ENCODE measurements at regions not wholly inside any gene's neighbourhood (a gene's known extent, or its start where the extent isn't known, plus 50 kb on each side); places are given as distances from the start of the nearest gene placed in this dataset.
A peak's percentile ranks its signal among the peaks of the same experiment; 100 is the strongest.

- no peak for DNase-seq (ENCODE audit: low read depth in 2 of 2)
These were observed 926.6 kb upstream of the TMEM132C start for GRCh38 chr12:127340381-127340780.

GRCh38 chr12:127342861-127343260, 924.1 kb upstream of the TMEM132C start:
- DNase-seq (ENCODE audit: low read depth in 2 of 2): no peak

- no peak for DNase-seq (ENCODE audit: low read depth in 2 of 2)
These were observed 923.0 kb upstream of the TMEM132C start for GRCh38 chr12:127343940-127344339.

GRCh38 chr12:127351481-127352010, 915.4 kb upstream of the TMEM132C start:
- no peak for DNase-seq (ENCODE audit: low read depth in 2 of 2)

- no peak for DNase-seq (ENCODE audit: low read depth in 2 of 2)
These were observed 911.7 kb upstream of the TMEM132C start for GRCh38 chr12:127355061-127355841.

- no peak for DNase-seq (ENCODE audit: low read depth in 2 of 2)
These were observed 908.1 kb upstream of the TMEM132C start for GRCh38 chr12:127358888-127359287.

GRCh38 chr12:127360580-127360979, 906.4 kb upstream of the TMEM132C start:
- DNase-seq (ENCODE audit: low read depth in 2 of 2): no peak

GRCh38 chr12:127362121-127362520, 904.8 kb upstream of the TMEM132C start:
- no peak for DNase-seq (ENCODE audit: low read depth in 2 of 2)

- no peak for DNase-seq (ENCODE audit: low read depth in 2 of 2)
These were observed 903.6 kb upstream of the TMEM132C start for GRCh38 chr12:127363392-127363791.

- no peak for DNase-seq (ENCODE audit: low read depth in 2 of 2)
These were observed 893.4 kb upstream of the TMEM132C start for GRCh38 chr12:127373559-127373958.

- no peak for DNase-seq (ENCODE audit: low read depth in 2 of 2)
These were observed 892.5 kb upstream of the TMEM132C start for GRCh38 chr12:127374447-127374846.

GRCh38 chr12:127381043-127381668, 885.8 kb upstream of the TMEM132C start:
- DNase-seq (ENCODE audit: low read depth in 2 of 2): peak in 1 of 2 donors; percentile 27

GRCh38 chr12:127381681-127382080, 885.3 kb upstream of the TMEM132C start:
- DNase-seq (ENCODE audit: low read depth in 2 of 2): no peak

- DNase-seq (ENCODE audit: low read depth in 2 of 2): no peak
These were observed 883.7 kb upstream of the TMEM132C start for GRCh38 chr12:127383281-127383680.

- DNase-seq (ENCODE audit: low read depth in 2 of 2): no peak
These were observed 880.2 kb upstream of the TMEM132C start for GRCh38 chr12:127386723-127387122.

- no peak for DNase-seq (ENCODE audit: low read depth in 2 of 2)
These were observed 878.0 kb upstream of the TMEM132C start for GRCh38 chr12:127388985-127389384.

GRCh38 chr12:127389923-127390322, 877.0 kb upstream of the TMEM132C start:
- DNase-seq (ENCODE audit: low read depth in 2 of 2): no peak

- DNase-seq (ENCODE audit: low read depth in 2 of 2): no peak
These were observed 873.5 kb upstream of the TMEM132C start for GRCh38 chr12:127393465-127393864.

GRCh38 chr12:127393896-127394295, 873.1 kb upstream of the TMEM132C start:
- DNase-seq (ENCODE audit: low read depth in 2 of 2): no peak

- no peak for DNase-seq (ENCODE audit: low read depth in 2 of 2)
These were observed 870.2 kb upstream of the TMEM132C start for GRCh38 chr12:127396734-127397133.

- DNase-seq (ENCODE audit: low read depth in 2 of 2): no peak
These were observed 868.8 kb upstream of the TMEM132C start for GRCh38 chr12:127398016-127398710.

- DNase-seq (ENCODE audit: low read depth in 2 of 2): no peak
These were observed 867.5 kb upstream of the TMEM132C start for GRCh38 chr12:127399451-127399850.

GRCh38 chr12:127400221-127400620, 866.7 kb upstream of the TMEM132C start:
- DNase-seq (ENCODE audit: low read depth in 2 of 2): no peak
